Gastroesophageal sphincter (tissue), 3 donors: ENCODE measurements at regions not wholly inside any gene's neighbourhood (a gene's known extent, or its start where the extent isn't known, plus 50 kb on each side); places are given as distances from the start of the nearest gene placed in this dataset.
"Not testable (repeated sequence)": the region's sequence is repeated elsewhere in the genome, so short reads cannot be mapped to it uniquely, and the experiment has no call there.

Source experiments
- EP300 ChIP-seq: sonication (generic); formaldehyde crosslinking; IDR thresholded peaks from one replicate; pipeline ENCODE4 v1.6.1; 2017; ENCODE audit warnings: antibody characterized with exemption, mild to moderate bottlenecking
- POLR2AphosphoS5 ChIP-seq: sonication (generic); formaldehyde crosslinking; IDR thresholded peaks from one replicate; pipeline ENCODE4 v1.6.1; 2017; ENCODE audit warnings: antibody characterized with exemption
- TF ChIP-seq, protein P1 (sequence below), 4 experiments: fragments of 200-600 bp in 2 of 4; fragments of 450-650 bp in 2 of 4; sonication (generic) in 1 of 4; IDR thresholded peaks; one replicate each; pipeline ENCODE4 v1.5.1; 2017 to 2019; ENCODE audit warnings: antibody characterized with exemption in 4 of 4, mild to moderate bottlenecking in 2 of 4, moderate library complexity in 2 of 4

- TF ChIP-seq, protein P1, sequence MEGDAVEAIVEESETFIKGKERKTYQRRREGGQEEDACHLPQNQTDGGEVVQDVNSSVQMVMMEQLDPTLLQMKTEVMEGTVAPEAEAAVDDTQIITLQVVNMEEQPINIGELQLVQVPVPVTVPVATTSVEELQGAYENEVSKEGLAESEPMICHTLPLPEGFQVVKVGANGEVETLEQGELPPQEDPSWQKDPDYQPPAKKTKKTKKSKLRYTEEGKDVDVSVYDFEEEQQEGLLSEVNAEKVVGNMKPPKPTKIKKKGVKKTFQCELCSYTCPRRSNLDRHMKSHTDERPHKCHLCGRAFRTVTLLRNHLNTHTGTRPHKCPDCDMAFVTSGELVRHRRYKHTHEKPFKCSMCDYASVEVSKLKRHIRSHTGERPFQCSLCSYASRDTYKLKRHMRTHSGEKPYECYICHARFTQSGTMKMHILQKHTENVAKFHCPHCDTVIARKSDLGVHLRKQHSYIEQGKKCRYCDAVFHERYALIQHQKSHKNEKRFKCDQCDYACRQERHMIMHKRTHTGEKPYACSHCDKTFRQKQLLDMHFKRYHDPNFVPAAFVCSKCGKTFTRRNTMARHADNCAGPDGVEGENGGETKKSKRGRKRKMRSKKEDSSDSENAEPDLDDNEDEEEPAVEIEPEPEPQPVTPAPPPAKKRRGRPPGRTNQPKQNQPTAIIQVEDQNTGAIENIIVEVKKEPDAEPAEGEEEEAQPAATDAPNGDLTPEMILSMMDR (IDR thresholded peaks at IDR 0.05) = not testable (repeated sequence)
- not testable (repeated sequence) for TF ChIP-seq POLR2AphosphoS5, EP300
Observed at GRCh38 chr3:195967387-195967720, 59.0 kb upstream of the TNK2 start.
